GM06990 (cell line): ENCODE measurements at regions not wholly inside any gene's neighbourhood (a gene's known extent, or its start where the extent isn't known, plus 50 kb on each side); places are given as distances from the start of the nearest gene placed in this dataset.

ENCODE experiments used
- DNase-seq: peaks from one replicate; pipeline ENCODE4 v3.0.0-alpha.2; 2011; ENCODE audit not compliant: insufficient read length; ENCODE audit errors: extremely low read depth
- H3K27me3 ChIP-seq: replicated peaks from 2 replicates; pipeline ENCODE4 v1.6.0; 2011; ENCODE audit warnings: low read length; ENCODE audit not compliant: control insufficient read depth, insufficient read depth
- H3K36me3 ChIP-seq: 2 replicates; pipeline ENCODE4 v1.5.1; 2011; ENCODE audit warnings: low read length; ENCODE audit not compliant: control insufficient read depth, insufficient read depth
- H3K4me3 ChIP-seq: replicated peaks from 2 replicates; pipeline ENCODE4 v1.5.1; 2011; ENCODE audit warnings: low read depth, mild to moderate bottlenecking, control low read depth, low read length
- CTCF ChIP-seq: IDR thresholded peaks from 2 replicates; pipeline ENCODE4 v1.5.1; 2011; ENCODE audit warnings: low read length, control low read depth, mild to moderate bottlenecking, inconsistent platforms; ENCODE audit not compliant: insufficient read depth, poor library complexity, severe bottlenecking

- Histone ChIP-seq H3K4me3 (no peak overlapping the region), H3K27me3 (no peaks in the 10 kb centered on the region), H3K36me3 (no peaks in the 10 kb centered on the region)
- no peak for TF ChIP-seq CTCF
- DNase-seq = no peak
Observed at GRCh38 chr10:61529208-61529607, 76.0 kb upstream of the TMEM26 start.

GRCh38 chr10:61503051-61503450 lies 49.9 kb upstream of the TMEM26 start:
- Histone ChIP-seq H3K4me3 (no peak overlapping the region), H3K36me3 (no peaks in the 10 kb centered on the region), H3K27me3 (no peaks in the 10 kb centered on the region)
- TF ChIP-seq CTCF = no peak
- DNase-seq = no peak
